ENCODE measurements at regions not wholly inside any gene's neighbourhood (a gene's known extent, or its start where the extent isn't known, plus 50 kb on each side); places are given as distances from the start of the nearest gene placed in this dataset.

DNA sequence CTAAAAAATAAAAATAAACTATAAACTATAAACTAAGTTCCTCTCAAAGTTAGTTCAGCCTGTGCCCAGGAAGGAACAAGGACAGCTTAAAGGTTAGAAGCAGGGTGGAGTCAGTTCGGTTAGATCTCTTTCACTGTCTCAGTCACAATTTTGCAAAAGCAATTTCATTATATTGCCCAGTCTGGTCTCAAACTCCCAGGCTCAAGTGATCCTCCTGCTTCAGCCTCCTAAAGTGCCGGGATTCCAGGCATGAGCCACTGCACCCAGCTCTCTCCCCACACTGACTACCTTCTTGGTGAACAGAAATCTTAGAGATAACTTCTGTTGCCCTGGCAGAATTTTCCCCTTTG is 146.3 kb upstream of the TRIM24 start:
- TF ChIP-seq EP300 (conservative IDR thresholded peaks at IDR 0.05; ENCODE audit: poor library complexity, severe bottlenecking) (no peak), REST (IDR thresholded peaks at IDR 0.05; ENCODE audit: borderline replicate concordance) (no peak)
- H3K9ac ChIP-seq (ENCODE audit: low read length) = no peak overlapping the region
- H3K9me3 ChIP-seq (ENCODE audit: low read length) = no peaks in the 10 kb centered on the region
- no peak overlapping the region for H3K27ac ChIP-seq (ENCODE audit: low read length)
- no peaks in the 10 kb centered on the region for H3K79me2 ChIP-seq (replicated peaks; ENCODE audit: insufficient read depth, low read length)
- no peak overlapping the region for H3K4me3 ChIP-seq (ENCODE audit: low read length)
- H3K4me2 ChIP-seq (ENCODE audit: low read length) = no peak overlapping the region
- no peaks in the 10 kb centered on the region for H3F3A ChIP-seq (ENCODE audit: insufficient read depth, low read length, poor library complexity, severe bottlenecking)
- H2AFZ ChIP-seq (ENCODE audit: low read depth, low read length) = no peak overlapping the region
- no peaks in the 10 kb centered on the region for H3K27me3 ChIP-seq (ENCODE audit: insufficient read depth, low read depth, low read length)
- H3K9me2 ChIP-seq (ENCODE audit: insufficient read depth, low read length) = no peaks in the 10 kb centered on the region
- H3K36me3 ChIP-seq (ENCODE audit: insufficient read depth, low read length) = no peaks in the 10 kb centered on the region
- H4K20me1 ChIP-seq (ENCODE audit: insufficient read depth) = no peaks in the 10 kb centered on the region

GRCh38 chr7:138316421-138317043 is 143.5 kb upstream of the TRIM24 start:
- Histone ChIP-seq H3K4me3 (ENCODE audit: low read length) (no peak overlapping the region), H4K20me1 (ENCODE audit: insufficient read depth) (no peaks in the 10 kb centered on the region), H3K9me2 (ENCODE audit: insufficient read depth, low read length) (no peaks in the 10 kb centered on the region), H3K27me3 (ENCODE audit: insufficient read depth, low read depth, low read length) (no peaks in the 10 kb centered on the region), H3K9me3 (ENCODE audit: low read length) (no peaks in the 10 kb centered on the region), H3K79me2 (replicated peaks; ENCODE audit: insufficient read depth, low read length) (no peaks in the 10 kb centered on the region), H3K27ac (ENCODE audit: low read length) (no peak overlapping the region), H3K4me2 (ENCODE audit: low read length) (no peak overlapping the region), H2AFZ (ENCODE audit: low read depth, low read length) (no peak overlapping the region), H3F3A (ENCODE audit: insufficient read depth, low read length, poor library complexity, severe bottlenecking) (no peaks in the 10 kb centered on the region), H3K36me3 (ENCODE audit: insufficient read depth, low read length) (no peaks in the 10 kb centered on the region), H3K9ac (ENCODE audit: low read length) (no peak overlapping the region)
- TF ChIP-seq CTCF (IDR thresholded peaks at IDR 0.05; ENCODE audit: poor library complexity, severe bottlenecking) (no peak), POLR2AphosphoS5 (IDR thresholded peaks at IDR 0.05) (no peak), REST (IDR thresholded peaks at IDR 0.05; ENCODE audit: borderline replicate concordance) (no peak), EZH2 (IDR thresholded peaks at IDR 0.05; ENCODE audit: borderline replicate concordance, insufficient read depth, low read length, poor library complexity, severe bottlenecking) (no peak), MXI1 (conservative IDR thresholded peaks at IDR 0.05; ENCODE audit: poor library complexity, severe bottlenecking) (no peak), SMC3 (conservative IDR thresholded peaks at IDR 0.05; ENCODE audit: poor library complexity) (no peak), TAF1 (IDR thresholded peaks at IDR 0.05; ENCODE audit: low read depth) (no peak), EP300 (conservative IDR thresholded peaks at IDR 0.05; ENCODE audit: poor library complexity, severe bottlenecking) (no peak), RAD21 (conservative IDR thresholded peaks at IDR 0.05) (no peak)

Measured in neural cell (in vitro differentiated cells).